Activated T-cell treated with anti-CD3 and anti-CD28 coated beads for 4 hours (primary cell): ENCODE measurements at regions not wholly inside any gene's neighbourhood (a gene's known extent, or its start where the extent isn't known, plus 50 kb on each side); places are given as distances from the start of the nearest gene placed in this dataset.
"Not testable (repeated sequence)": the region's sequence is repeated elsewhere in the genome, so short reads cannot be mapped to it uniquely, and the experiment has no call there.

Source experiments
- DNase-seq: peaks from one replicate; pipeline ENCODE4 v3.0.0-alpha.2; 2020

- DNase-seq, result no peak
Observed at GRCh38 chr22:49354516-49355210, 473.0 kb downstream of the BRD1 start.

DNA sequence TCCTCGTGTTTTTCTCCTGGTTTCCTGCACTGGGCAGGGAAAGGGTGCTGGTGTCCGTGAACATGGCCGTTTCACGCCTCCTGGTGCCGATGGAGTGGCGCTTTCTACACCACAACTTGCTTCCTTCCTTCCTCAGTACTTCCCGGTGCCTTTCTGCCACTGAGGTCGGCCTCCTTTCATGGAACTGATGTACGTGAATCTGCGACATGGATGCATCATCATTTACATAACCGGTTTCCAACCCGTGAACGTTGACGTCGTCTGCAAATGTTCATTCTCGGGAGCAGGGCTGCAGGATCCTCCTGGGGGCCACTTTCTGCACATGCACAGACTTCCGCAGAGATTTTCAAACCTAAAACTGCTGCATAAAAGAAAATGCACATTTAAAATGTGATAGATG lies 474.4 kb downstream of the BRD1 start:
- DNase-seq, result no peak

DNA sequence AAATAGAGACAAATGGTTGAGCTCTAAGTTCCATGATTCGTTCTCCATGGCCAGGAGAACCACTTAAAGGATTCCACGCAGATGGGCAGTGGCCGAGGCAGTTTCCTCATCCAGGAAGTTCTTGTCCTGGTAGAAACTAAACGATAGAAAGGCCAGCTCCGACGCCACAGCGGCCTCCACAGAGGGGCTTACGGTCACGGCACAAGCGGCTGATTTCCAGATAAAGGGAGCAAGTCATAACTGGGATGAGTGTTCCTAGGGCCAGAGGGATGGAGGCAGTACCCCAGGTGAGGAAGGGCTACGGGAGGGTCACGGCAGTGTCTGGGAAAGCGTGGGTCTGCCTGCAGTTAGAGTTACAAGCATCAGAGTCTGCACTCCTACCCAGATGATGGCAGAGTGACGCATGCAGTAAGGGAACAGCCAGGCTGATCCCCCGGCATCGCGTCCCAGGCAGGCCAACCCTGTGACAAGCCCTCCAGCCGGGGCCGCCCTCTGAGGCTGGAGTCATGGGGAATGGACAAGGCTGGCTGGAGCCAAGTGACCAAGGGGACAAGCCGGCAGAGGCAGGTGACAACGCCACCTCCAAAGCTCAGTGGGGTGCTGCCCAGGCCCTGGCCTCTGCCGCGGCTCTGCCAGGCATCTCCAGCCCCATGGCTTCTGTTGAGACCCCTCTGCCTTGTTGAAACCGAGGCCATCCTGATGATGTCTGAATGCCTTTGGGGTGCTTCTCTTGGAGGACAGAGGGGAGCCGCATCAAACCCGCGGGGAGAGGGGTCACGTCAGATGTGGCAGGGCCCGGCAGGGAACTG lies 475.1 kb downstream of the BRD1 start:
- no peak for DNase-seq

DNA sequence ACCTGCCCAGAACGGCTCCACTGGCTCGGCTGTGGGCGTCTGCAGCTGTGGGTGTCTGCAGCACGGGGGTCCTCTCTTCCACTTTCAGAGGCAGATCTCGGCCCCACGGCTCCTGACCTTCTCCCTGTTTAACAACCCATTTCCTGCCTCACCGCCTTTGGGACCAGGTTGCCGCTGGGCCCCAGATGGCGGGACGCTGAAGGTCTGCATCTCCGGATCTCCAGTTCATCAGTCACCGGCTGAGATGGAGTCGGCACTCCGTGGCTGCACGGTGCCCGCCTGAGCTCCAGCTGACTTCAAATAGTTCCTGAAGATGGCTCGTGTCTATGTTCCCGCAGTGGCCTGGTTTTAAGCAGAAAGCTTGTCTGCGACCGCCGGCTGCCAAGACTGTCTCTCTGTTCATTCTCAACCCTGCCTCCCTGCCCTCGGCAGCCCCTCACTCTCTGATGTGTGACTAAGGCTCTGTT lies 475.9 kb downstream of the BRD1 start:
- no peak for DNase-seq

- DNase-seq, result no peak
Observed at GRCh38 chr22:49350441-49351121, 477.1 kb downstream of the BRD1 start.

- no peak for DNase-seq
Observed at GRCh38 chr22:49349841-49350381, 477.8 kb downstream of the BRD1 start.

- no peak for DNase-seq
Observed at GRCh38 chr22:49349181-49349835, 478.4 kb downstream of the BRD1 start.

DNA sequence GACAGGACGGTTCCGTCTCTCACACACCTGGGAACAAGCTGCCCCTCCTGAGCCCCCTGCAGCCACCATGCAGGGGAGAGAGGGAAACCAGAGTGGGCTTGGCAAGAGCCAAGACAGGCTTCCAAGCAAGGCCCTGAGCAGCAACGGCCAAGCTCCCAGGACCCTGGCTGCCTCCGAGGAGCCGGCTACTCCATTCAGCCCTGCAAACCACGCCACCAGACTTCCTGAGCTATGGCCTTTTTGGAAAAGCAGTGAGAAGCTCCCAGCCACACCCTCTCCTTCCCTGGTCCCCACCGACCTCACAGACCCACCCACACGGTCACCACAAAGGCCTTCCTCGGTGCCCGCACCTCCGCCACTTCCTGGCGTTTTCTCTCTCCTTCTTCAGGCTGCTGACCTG lies 479.0 kb downstream of the BRD1 start:
- DNase-seq, result no peak

DNA sequence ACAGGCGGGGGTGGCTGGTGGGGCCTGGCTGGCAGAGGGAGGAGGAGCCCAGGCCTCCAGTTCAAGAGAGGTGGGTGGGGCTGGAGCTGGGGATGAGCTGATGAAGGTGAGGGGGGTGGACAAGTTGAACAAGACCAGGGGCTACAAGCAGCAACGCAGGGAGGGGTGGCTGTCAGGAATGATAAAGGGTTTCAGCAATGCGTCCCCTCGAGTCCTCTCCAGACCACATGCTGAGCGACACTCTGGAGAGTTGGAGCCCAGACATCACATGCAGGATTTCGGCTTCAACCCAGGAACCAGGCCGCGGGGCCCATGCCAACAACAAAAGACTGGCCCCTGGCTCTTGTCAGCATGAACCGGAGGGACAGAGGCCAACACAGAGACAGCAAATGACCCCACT lies 480.3 kb downstream of the BRD1 start:
- no peak for DNase-seq

GRCh38 chr22:49345896-49346295 lies 481.8 kb downstream of the BRD1 start:
- DNase-seq, result no peak

- no peak for DNase-seq
Observed at GRCh38 chr22:49344656-49345055, 483.0 kb downstream of the BRD1 start.

- no peak for DNase-seq
Observed at GRCh38 chr22:49344161-49344560, 483.5 kb downstream of the BRD1 start.

DNA sequence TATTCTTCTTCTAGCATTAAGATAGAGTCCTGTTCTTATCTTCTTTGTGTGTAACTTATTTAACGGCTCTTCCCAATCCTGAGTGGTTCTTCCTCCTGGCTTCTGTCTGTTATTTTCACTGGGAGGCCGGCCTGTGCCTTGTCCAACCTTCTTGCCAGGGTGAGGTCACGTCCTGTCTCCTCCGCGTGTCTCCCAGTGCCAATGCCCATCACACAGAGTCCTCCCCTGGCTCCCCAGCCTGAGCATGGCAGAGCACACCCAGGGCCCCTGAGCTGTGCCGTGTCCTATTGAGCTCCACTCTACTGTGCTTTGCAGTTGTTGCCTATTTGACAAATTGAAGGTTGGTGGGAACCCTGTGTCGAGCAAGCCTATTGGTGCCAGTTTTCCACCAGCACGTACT lies 487.3 kb downstream of the BRD1 start:
- no peak for DNase-seq

DNA sequence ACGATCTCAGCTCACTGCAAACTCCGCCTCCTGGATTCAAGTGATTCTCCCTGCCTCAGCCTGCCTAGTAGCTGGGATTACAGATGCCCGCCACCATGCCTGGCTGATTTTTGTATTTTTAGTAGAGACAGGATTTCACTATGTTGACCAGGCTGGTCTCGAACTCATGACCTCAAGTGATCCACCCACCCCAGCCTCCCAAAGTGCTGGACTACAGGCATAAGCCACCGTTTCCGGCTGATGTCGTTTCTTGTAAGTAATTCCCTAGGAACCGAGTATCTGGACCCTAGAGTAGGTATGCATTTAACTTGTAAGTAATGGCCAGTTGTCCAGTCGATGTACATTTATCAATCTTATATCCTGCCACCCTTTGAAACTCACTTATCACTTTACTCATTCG lies 491.2 kb downstream of the BRD1 start:
- not testable (repeated sequence) for DNase-seq

DNA sequence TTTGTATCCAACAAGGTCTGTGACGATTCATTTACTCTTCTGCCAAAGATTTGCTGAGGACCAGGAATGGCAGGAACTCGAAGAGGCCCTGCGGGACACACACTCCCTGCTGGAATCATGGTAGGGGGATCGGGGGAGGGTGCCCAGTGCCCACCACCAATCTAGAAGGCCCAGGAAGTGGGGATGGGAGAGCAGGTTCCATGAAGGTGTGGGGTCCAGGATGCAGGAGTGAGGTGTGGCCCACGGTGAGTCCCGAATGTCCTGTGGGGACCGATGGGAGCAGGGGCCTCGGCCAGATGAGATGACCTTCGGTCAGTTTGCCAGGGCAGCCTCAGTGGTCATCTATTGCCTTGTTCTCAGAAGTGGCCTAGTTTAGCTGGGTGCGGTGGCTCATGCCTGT lies 492.7 kb downstream of the BRD1 start:
- no peak for DNase-seq

GRCh38 chr22:49334449-49334789 lies 493.3 kb downstream of the BRD1 start:
- no peak for DNase-seq

DNA sequence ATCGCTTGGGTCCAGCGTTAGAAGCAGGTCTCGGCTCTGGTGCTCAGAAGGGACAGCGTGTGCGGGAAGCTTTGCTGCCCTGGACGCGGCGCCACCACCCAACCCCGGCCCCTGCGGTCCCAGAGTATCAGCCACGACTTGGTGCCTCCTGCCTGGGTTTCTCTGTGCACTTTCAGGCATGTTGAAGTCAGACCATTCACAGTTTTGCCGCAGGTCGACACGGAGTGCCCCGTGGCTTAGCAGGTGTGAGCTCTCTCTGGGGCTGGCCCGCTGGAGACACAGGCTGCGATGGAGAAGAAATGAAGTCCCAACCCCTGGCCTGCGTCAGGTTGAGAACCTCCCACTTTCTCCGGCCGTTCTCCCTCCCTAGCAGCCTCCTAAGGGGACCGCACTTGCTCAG lies 494.5 kb downstream of the BRD1 start:
- DNase-seq, result no peak

DNA sequence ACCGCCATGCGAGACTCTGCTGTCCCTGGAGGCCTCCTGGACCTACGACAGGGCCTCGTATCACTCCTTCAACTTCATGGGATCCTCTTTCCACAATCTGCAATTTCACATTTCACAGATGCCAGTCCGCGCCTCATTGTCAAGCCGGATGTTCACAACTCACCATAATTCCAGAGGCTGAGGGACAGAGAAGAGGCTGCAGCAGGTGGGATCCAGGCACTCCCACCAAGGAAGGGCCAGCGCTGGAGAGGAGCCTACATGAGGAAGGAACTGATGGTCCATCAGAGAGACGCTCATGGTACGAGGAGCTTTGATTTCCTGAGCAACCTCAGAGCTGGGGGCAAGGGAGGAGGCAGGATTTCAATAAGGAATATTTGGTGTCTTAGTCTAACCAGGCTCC lies 495.0 kb downstream of the BRD1 start:
- no peak for DNase-seq

DNA sequence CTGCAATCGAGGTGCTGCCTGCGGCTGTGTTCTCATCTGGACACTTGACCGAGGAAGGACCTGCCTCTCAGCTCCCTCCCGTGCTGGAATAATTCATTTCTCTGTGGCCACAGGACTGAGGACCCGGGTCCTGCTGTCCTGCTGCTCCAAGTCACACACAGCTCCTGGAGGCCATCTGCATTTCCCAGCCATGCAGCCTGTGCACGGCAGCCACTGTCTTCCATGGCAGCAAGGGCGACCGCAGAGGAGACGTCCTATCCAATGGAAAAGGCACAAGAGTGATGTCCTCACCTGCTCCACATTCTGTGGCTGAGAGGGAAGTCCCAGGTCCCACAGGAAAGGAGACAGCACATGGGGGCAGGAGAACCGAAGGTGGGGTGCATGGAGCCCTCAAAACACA lies 495.8 kb downstream of the BRD1 start:
- no peak for DNase-seq

GRCh38 chr22:49331223-49331815 lies 496.4 kb downstream of the BRD1 start:
- DNase-seq, result no peak

GRCh38 chr22:49330421-49331222 lies 497.1 kb downstream of the BRD1 start:
- DNase-seq, result no peak

- DNase-seq, result no peak
Observed at GRCh38 chr22:49329636-49330035, 498.0 kb downstream of the BRD1 start.
